ENCODE measurements at regions not wholly inside any gene's neighbourhood (a gene's known extent, or its start where the extent isn't known, plus 50 kb on each side); places are given as distances from the start of the nearest gene placed in this dataset.

DNA sequence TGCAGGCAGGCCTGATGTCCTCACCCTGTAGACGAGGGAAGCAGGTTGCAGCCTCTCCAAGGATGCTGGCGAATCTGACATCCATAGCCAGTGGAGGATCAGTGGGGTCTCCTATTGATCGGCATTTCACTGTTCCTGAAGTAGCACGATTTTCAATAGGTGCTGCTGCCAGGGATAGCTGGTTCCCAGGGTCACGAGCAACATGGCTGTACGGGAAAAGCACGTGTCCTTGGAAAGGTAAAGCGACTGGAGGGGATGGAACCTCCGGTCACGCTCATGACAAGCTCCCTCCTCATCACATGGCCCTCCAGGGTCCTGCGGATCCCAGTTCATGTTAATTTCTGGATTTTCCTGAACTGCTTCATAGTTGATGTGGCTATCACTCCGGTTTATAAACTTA is 373.7 kb upstream of the SMIM21 start:
- no peak overlapping the region for H3K4me3 ChIP-seq (ENCODE audit: low read depth, low read length)
- TF ChIP-seq CTCF (IDR thresholded peaks at IDR 0.05; ENCODE audit: borderline replicate concordance, insufficient read depth, low read depth, low read length), result no peak

DNA sequence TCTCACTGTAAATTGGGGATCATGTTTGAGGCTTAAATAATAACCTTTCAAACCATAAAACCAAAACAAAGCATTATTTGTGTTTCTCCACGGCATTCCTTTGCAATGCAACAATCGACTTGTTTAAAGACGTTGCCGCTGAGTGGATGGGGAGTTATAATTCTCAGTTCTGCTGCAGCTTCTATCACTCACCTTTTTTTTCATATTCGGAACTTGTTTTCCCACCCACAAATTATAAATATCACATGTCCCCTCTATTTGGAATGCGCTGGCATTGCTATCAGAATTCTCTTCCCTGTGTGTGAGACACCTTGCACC is 372.8 kb upstream of the SMIM21 start:
- no peak for TF ChIP-seq CTCF (IDR thresholded peaks at IDR 0.05; ENCODE audit: borderline replicate concordance, insufficient read depth, low read depth, low read length)
- H3K4me3 ChIP-seq (ENCODE audit: low read depth, low read length), result no peak overlapping the region

DNA sequence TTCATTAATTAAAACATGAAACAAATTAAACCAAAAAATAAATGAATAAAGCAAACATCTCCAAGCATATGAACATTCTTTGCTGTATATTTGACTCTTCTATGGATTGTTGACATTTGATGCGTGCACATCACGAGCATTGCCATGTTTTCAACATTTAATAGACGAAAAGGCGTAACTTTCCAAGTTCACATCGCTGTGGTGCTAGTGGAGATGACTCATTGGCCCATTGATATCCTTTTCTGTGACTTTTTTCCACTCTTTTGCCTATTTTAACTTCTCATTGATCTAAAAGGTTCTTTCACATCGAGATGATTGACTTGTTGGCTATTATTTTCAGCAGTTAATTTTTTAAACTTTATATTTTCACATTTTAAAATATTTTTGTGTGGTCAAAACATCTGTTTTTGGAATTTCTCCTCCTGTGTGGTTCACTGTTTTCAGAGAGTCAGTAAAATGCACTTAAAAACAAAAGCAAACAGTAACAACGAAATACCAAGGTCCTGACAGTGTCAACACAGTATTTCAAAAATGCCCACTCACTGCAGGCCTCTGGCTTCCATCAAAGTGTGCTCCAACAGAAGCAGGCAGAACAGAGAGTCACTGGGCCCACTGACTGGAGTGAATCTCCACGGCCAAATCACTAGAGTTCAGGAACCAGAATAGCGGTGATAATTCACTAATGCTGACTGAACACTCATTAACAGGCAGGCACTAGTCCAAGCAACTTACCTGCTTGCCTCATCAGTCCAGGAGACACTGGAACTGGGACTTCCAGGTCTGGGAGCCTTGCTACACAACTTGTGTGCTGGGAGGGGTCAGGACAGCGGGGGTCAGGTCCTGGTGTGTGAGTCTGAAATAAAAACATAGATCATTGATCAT is 372.2 kb upstream of the SMIM21 start:
- no peak overlapping the region for H3K4me3 ChIP-seq (ENCODE audit: low read depth, low read length)
- no peak for TF ChIP-seq CTCF (IDR thresholded peaks at IDR 0.05; ENCODE audit: borderline replicate concordance, insufficient read depth, low read depth, low read length)

- TF ChIP-seq CTCF (IDR thresholded peaks at IDR 0.05; ENCODE audit: borderline replicate concordance, insufficient read depth, low read depth, low read length), result no peak
- H3K4me3 ChIP-seq (ENCODE audit: low read depth, low read length), result no peak overlapping the region
These were observed 369.5 kb upstream of the SMIM21 start for GRCh38 chr18:75797046-75797445.

GRCh38 chr18:75790796-75791195 is 363.3 kb upstream of the SMIM21 start:
- TF ChIP-seq CTCF (IDR thresholded peaks at IDR 0.05; ENCODE audit: borderline replicate concordance, insufficient read depth, low read depth, low read length), result no peak
- no peak overlapping the region for H3K4me3 ChIP-seq (ENCODE audit: low read depth, low read length)

GRCh38 chr18:75790111-75790510 is 362.6 kb upstream of the SMIM21 start:
- H3K4me3 ChIP-seq (ENCODE audit: low read depth, low read length), result no peak overlapping the region
- no peak for TF ChIP-seq CTCF (IDR thresholded peaks at IDR 0.05; ENCODE audit: borderline replicate concordance, insufficient read depth, low read depth, low read length)

DNA sequence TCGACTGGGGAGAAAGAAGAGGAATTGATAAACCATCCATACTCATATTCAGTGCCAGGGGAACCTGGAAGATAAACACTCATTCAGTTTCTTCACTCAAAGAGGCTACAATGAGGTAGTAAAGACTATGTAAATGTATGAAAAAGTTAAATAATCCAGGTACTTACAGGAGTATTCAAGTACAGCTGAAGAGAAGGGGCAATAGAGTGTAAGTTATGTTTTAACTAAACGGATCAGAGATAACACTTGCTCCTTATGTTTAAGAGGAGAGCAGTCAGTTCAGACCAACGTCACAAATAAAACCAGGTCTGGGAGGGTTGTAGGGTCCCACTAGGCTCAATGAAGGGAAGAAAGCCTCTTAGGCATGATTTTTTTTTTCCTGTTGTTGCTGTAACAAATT is 358.3 kb upstream of the SMIM21 start:
- H3K4me3 ChIP-seq (ENCODE audit: low read depth, low read length), result no peak overlapping the region
- TF ChIP-seq CTCF (IDR thresholded peaks at IDR 0.05; ENCODE audit: borderline replicate concordance, insufficient read depth, low read depth, low read length), result no peak

Data from GM12875 (cell line).